Fibroblast of lung (primary cell): ENCODE measurements at regions not wholly inside any gene's neighbourhood (a gene's known extent, or its start where the extent isn't known, plus 50 kb on each side); places are given as distances from the start of the nearest gene placed in this dataset.

Experiments
- EZH2 ChIP-seq: IDR thresholded peaks from 2 replicates; pipeline ENCODE4 v1.5.1; 2012; ENCODE audit warnings: low read length, control low read depth, mild to moderate bottlenecking; ENCODE audit errors: missing control alignments
- TF ChIP-seq, protein P1 (sequence below), 2 donors: IDR thresholded peaks in 1 of 2; conservative IDR thresholded peaks in 1 of 2; 1 replicate in 1 of 2; 2 replicates in 1 of 2; pipeline ENCODE4 v1.5.1; 2011 to 2012; ENCODE audit warnings: low read length in 2 of 2, control low read depth in 1 of 2, inconsistent platforms in 1 of 2, low read depth in 1 of 2, mild to moderate bottlenecking in 1 of 2

GRCh38 chr2:6325616-6326015 is 540.1 kb downstream of the CMPK2 start:
- TF ChIP-seq, protein P1, sequence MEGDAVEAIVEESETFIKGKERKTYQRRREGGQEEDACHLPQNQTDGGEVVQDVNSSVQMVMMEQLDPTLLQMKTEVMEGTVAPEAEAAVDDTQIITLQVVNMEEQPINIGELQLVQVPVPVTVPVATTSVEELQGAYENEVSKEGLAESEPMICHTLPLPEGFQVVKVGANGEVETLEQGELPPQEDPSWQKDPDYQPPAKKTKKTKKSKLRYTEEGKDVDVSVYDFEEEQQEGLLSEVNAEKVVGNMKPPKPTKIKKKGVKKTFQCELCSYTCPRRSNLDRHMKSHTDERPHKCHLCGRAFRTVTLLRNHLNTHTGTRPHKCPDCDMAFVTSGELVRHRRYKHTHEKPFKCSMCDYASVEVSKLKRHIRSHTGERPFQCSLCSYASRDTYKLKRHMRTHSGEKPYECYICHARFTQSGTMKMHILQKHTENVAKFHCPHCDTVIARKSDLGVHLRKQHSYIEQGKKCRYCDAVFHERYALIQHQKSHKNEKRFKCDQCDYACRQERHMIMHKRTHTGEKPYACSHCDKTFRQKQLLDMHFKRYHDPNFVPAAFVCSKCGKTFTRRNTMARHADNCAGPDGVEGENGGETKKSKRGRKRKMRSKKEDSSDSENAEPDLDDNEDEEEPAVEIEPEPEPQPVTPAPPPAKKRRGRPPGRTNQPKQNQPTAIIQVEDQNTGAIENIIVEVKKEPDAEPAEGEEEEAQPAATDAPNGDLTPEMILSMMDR (conservative IDR thresholded peaks at IDR 0.05 in 1 of 2, IDR thresholded peaks at IDR 0.05 in 1 of 2; ENCODE audit: low read depth in 1 of 2, low read length in 2 of 2) = no peak
- no peak for TF ChIP-seq EZH2
